CD4-positive, alpha-beta T cell treated with Interleukin-17A for 4 hours (primary cell): ENCODE measurements at regions not wholly inside any gene's neighbourhood (a gene's known extent, or its start where the extent isn't known, plus 50 kb on each side); places are given as distances from the start of the nearest gene placed in this dataset.

ENCODE experiments used
- DNase-seq: peaks from one replicate; pipeline ENCODE4 v3.0.0-alpha.2; 2020; ENCODE audit warnings: mixed read lengths

GRCh38 chr2:2575181-2575577 is 244.1 kb upstream of the MYT1L start:
- no peak for DNase-seq

GRCh38 chr2:2574401-2575180 is 243.5 kb upstream of the MYT1L start:
- no peak for DNase-seq

- no peak for DNase-seq
These were observed 242.7 kb upstream of the MYT1L start for GRCh38 chr2:2573658-2574293.

GRCh38 chr2:2573205-2573604 is 242.1 kb upstream of the MYT1L start:
- no peak for DNase-seq

- no peak for DNase-seq
These were observed 241.5 kb upstream of the MYT1L start for GRCh38 chr2:2572393-2573204.

- DNase-seq, result no peak
These were observed 240.5 kb upstream of the MYT1L start for GRCh38 chr2:2571301-2572150.

GRCh38 chr2:2570871-2571270 is 239.8 kb upstream of the MYT1L start:
- no peak for DNase-seq

DNA sequence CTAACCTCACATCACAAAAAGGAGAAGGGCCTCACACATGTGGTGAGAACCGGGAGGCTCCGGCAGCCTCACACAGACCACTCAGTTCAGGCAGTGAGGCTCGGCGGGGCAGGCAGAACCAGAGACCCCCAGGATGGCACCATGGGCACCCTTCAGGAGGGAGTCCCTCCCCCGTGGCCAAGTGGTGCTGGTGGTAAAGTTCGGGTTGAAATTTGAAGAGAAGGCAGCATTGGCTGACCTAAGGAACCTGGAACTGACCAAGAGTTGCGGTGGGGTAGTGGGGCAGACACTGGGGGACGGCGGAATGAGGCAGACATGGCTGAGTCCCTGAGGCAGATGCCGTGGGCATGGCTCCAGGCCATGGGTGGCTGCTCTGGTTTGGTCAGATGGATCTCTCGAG is 239.3 kb upstream of the MYT1L start:
- no peak for DNase-seq

- no peak for DNase-seq
These were observed 238.8 kb upstream of the MYT1L start for GRCh38 chr2:2569836-2570235.

- DNase-seq, result no peak
These were observed 238.2 kb upstream of the MYT1L start for GRCh38 chr2:2569306-2569705.

DNA sequence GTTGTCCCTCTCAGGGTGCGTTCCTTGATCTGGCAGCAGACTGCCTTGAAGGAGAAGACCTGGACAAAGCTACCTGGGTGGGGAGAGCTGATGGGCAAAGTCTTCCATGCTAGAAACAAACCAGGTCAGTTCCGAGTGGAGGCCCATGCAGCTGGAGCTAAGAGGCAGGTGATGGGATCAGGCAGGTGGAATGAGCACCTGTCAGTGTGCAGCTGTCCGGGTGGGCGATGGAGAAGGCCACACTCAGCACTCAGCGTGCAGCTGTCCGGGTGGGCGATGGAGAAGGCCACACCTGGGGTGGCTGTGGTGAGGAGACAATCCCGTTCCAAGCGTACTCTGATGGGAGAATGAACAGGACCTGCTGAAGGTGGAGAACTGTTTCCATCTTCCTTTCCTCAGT is 237.3 kb upstream of the MYT1L start:
- DNase-seq, result no peak

DNA sequence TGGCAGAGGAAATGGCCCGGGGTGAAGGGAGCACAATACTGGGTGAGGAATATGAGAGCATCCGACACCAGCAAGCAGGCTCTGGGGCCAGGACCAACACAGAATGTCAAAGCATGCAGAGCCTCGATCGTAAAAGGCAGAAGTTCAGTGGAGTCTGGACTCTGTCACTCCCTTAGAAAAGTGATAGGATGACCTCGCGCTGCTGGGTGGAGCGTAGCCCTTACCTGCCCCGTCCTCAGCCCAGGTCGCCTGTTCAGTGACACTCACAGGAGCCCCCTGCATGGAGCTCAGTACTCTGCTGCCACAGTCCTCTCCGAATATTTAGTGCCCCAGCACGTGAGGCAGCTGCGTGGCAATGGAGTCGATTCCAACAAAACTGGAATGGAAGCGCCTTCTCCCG is 236.7 kb upstream of the MYT1L start:
- DNase-seq, result no peak

GRCh38 chr2:2566396-2567323 is 235.6 kb upstream of the MYT1L start:
- no peak for DNase-seq

DNA sequence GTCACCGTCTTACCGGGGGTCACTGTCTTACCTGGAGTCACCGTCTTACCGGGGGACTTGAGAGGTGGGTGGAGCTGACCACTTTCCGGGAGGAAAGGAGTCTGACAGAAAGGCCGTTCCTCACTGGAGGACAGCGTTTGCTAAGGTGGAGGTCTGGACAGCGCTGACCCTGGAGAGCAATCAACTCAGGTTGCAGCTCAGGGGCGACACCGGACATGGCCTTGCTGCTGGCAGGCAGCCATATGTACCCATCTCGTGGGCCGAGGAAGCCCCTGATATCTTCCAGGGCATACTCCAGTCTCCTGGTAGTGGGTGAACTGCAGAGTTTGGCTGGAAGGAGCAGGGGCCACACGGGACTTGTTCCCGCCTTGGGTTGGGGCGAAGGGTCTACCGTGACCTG is 234.6 kb upstream of the MYT1L start:
- DNase-seq, result no peak

GRCh38 chr2:2564300-2565078 is 233.4 kb upstream of the MYT1L start:
- DNase-seq, result no peak

GRCh38 chr2:2563309-2563860 is 232.3 kb upstream of the MYT1L start:
- no peak for DNase-seq

GRCh38 chr2:2562867-2563266 is 231.8 kb upstream of the MYT1L start:
- DNase-seq, result no peak

DNA sequence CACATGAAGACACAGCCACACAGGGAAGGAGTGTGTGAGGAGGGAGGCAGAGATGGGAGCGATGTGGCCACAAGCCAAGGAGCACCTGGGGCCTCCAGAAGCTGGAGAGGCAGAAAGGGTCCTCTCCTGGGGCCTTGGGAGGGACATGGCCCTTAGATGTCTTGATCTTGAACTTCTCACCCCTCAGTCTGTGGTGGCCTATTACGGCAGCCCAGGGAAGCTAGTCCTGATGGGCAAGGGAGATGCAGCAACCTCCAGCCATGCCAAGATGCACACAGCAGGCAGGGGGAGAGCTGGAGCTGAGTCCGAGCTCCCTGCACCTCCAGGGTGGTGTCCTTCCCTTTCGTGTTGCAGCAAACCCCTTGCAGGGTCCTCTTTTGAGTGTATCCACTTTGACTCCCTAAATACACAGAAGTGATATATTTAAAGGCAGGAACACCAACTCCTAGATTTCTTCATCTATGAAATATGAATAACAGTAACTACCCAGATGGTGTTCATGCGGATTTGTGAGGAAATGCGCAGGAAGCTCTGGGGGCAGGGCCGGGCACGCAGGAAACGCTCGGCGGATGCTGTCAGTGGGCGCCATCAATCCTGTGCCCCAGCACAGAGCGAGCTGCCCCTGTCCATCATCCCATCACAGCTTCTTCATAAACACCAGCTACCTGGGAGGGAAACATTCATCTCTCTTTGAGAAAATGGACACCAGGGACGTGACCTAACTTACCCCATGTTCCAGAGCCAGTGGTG is 230.4 kb upstream of the MYT1L start:
- no peak for DNase-seq

GRCh38 chr2:2560374-2561015 is 229.4 kb upstream of the MYT1L start:
- DNase-seq, result no peak
